Right forelimb (tissue), 1 donor: ENCODE measurements at regions not wholly inside any gene's neighbourhood (a gene's known extent, or its start where the extent isn't known, plus 50 kb on each side); places are given as distances from the start of the nearest gene placed in this dataset.
A peak's percentile ranks its signal among the peaks of the same experiment; 100 is the strongest.

Experiments used
- DNase-seq: peaks from one replicate; pipeline ENCODE4 v3.0.0-alpha.2; 2018

- DNase-seq, result no peak
These were observed 52.4 kb upstream of the SERINC1 start for GRCh38 chr6:122524056-122524455.

GRCh38 chr6:122530440-122531046 lies 58.9 kb upstream of the SERINC1 start:
- peak; percentile 45 for DNase-seq

DNA sequence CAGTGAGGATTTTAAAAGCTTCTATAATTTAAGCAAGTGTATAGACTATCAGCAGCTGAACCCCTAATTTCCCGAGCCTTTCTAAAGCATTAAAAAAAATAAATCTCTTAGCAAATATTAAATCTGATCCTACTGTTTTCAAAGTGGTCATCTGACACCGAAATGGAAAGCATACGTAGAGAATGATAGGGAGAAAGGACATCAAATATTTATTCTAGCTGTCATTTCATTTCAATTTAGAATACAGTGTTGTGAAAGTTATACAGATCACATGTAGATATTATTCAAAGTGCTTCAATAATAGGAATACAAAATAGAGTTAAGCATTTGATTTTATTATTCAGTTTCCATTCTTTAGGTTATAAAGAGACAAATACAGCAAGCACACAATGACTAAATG lies 61.9 kb upstream of the PKIB start:
- no peak for DNase-seq

DNA sequence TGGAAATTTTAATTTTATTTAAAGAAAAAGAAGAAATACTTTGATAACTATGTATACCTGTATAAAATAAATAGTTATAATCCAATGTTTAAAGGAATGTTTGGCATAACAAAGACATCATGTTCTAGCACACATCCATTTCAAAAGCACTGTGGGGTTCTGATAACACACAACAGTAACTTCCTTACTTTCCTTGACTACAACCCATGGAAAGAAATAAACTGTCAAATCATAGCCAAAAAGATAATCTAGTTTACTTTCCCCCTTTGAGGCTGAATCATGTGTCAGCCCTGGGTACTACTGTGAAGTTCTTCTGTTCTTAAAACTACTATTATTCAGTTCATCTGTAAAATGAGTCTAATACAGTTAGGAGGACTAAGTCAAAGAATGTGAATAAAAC lies 61.4 kb upstream of the PKIB start:
- no peak for DNase-seq

DNA sequence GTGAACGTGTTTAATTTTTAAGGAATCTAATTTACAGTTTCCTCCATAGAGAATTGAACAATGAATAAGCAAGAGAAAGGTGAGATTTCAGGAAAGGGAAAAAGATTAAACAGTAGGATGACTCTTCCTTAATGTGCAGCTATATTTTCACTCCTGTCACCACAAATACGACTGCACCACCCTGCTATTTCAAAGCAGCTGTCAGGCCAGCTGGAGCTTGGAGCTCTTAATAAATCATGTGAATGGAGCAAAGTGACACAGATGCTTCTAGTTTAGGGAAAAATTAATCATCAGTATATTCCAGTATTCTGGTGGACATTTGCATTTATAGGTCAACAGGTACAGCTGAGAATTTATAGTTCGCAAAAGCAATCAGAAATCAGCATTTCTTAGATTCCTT lies 56.5 kb upstream of the PKIB start:
- DNase-seq, result no peak

DNA sequence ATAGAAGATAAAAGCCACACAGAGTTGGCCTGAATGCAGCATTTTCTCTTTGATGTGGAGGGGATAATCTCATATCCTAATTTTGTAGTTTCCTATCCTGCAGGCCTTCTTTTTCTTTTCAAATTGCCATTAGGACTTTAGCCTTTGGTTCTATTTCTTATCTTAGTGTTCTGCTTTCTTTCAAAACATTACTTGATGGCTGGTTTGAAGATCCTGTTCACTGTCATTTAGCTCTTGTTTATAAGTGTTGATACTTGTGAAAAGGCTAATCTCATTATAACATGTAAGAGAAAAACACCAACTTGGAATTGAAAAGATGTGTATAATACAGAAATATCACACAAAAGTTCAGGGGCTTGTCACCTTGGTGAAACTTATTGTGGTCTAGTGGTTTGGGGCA lies 54.6 kb upstream of the PKIB start:
- DNase-seq, result no peak

- DNase-seq, result no peak
These were observed 52.1 kb upstream of the PKIB start for GRCh38 chr6:122558080-122558479.
